Bronchial epithelial cell (primary cell): ENCODE measurements at regions not wholly inside any gene's neighbourhood (a gene's known extent, or its start where the extent isn't known, plus 50 kb on each side); places are given as distances from the start of the nearest gene placed in this dataset.

Experiments used
- DNase-seq: peaks from one replicate; pipeline ENCODE4 v3.0.0-alpha.2; 2010; ENCODE audit warnings: low read depth
- FAIRE-seq: peaks from 2 replicates; lab custom pipeline; 2011; peaks lifted over from hg19 to GRCh38; lab: Jason Lieb, UNC
- H3K27me3 ChIP-seq: 2 replicates; pipeline ENCODE4 v1.5.1; 2011; ENCODE audit warnings: low read length; ENCODE audit not compliant: control insufficient read depth, insufficient read depth
- H3K36me3 ChIP-seq: 2 replicates; pipeline ENCODE4 v1.5.1; 2011; ENCODE audit warnings: low read length; ENCODE audit not compliant: control insufficient read depth, insufficient read depth
- H3K4me3 ChIP-seq: 2 replicates; pipeline ENCODE4 v1.5.1; 2011; ENCODE audit warnings: mild to moderate bottlenecking, low read depth, low read length, control low read depth
- CTCF ChIP-seq: IDR thresholded peaks from 2 replicates; pipeline ENCODE4 v1.5.1; 2011; ENCODE audit warnings: mild to moderate bottlenecking, moderate library complexity, low read length, control low read depth, inconsistent platforms; ENCODE audit not compliant: insufficient read depth, severe bottlenecking

- Histone ChIP-seq H3K27me3 (no peaks in the 10 kb centered on the region), H3K36me3 (no peaks in the 10 kb centered on the region), H3K4me3 (no peak overlapping the region)
- no peak for FAIRE-seq
- no peak for DNase-seq
- TF ChIP-seq CTCF: no peak
Measured at GRCh38 chr20:11260611-11261010, 586.8 kb upstream of the JAG1 start.

GRCh38 chr20:11261533-11262000 lies 587.8 kb upstream of the JAG1 start:
- TF ChIP-seq CTCF: no peak
- no peak for FAIRE-seq
- peak; percentile 75 for DNase-seq
- no peaks in the 10 kb centered on the region for H3K27me3 ChIP-seq
- H3K4me3 ChIP-seq: no peak overlapping the region
- H3K36me3 ChIP-seq: no peaks in the 10 kb centered on the region

GRCh38 chr20:11266571-11266970 lies 592.8 kb upstream of the JAG1 start:
- DNase-seq: peak; percentile 63
- no peak for FAIRE-seq

GRCh38 chr20:11267131-11267761 lies 593.4 kb upstream of the JAG1 start:
- DNase-seq: peak; percentile 95
- peak; percentile 11 for TF ChIP-seq CTCF

More at GRCh38 chr20:11266571-11266970, 592.8 kb upstream of the JAG1 start:
- TF ChIP-seq CTCF: no peak
- no peaks in the 10 kb centered on the region for H3K27me3 ChIP-seq
- H3K4me3 ChIP-seq: no peak overlapping the region
- H3K36me3 ChIP-seq: no peaks in the 10 kb centered on the region

GRCh38 chr20:11267762-11268335 lies 594.0 kb upstream of the JAG1 start:
- DNase-seq (no peak), FAIRE-seq (no peak)
- Histone ChIP-seq H3K4me3 (no peak overlapping the region), H3K36me3 (no peaks in the 10 kb centered on the region), H3K27me3 (no peaks in the 10 kb centered on the region)
- TF ChIP-seq CTCF: no peak

More at GRCh38 chr20:11267131-11267761, 593.4 kb upstream of the JAG1 start:
- no peak for FAIRE-seq
- Histone ChIP-seq H3K27me3 (no peaks in the 10 kb centered on the region), H3K36me3 (no peaks in the 10 kb centered on the region), H3K4me3 (no peak overlapping the region)
